Astrocyte (in vitro differentiated cells and primary cell): ENCODE measurements at regions not wholly inside any gene's neighbourhood (a gene's known extent, or its start where the extent isn't known, plus 50 kb on each side); places are given as distances from the start of the nearest gene placed in this dataset.
"Not testable (repeated sequence)": the region's sequence is repeated elsewhere in the genome, so short reads cannot be mapped to it uniquely, and the experiment has no call there.

Experiments
- CTCF ChIP-seq: IDR thresholded peaks from 2 replicates; pipeline ENCODE4 v1.5.1; 2011; ENCODE audit warnings: low read depth, mild to moderate bottlenecking, inconsistent platforms, low read length, moderate library complexity; ENCODE audit not compliant: insufficient read depth
- EZH2 ChIP-seq: IDR thresholded peaks from 2 replicates; pipeline ENCODE4 v1.6.1; 2012; ENCODE audit warnings: mild to moderate bottlenecking, low read length, inconsistent platforms; ENCODE audit not compliant: insufficient read depth

- TF ChIP-seq CTCF, EZH2: not testable (repeated sequence)
These were observed 821.7 kb downstream of the MAT2B start for GRCh38 chr5:164327166-164327565.
